NB4 (cell line): ENCODE measurements at regions not wholly inside any gene's neighbourhood (a gene's known extent, or its start where the extent isn't known, plus 50 kb on each side); places are given as distances from the start of the nearest gene placed in this dataset.

Source experiments
- CTCF ChIP-seq: IDR thresholded peaks from one replicate; pipeline ENCODE4 v1.5.1; 2012; ENCODE audit warnings: low read depth, low read length
- MAX ChIP-seq: IDR thresholded peaks from 2 replicates; pipeline ENCODE4 v1.6.1; 2011; ENCODE audit warnings: low read depth, low read length
- POLR2A ChIP-seq: IDR thresholded peaks from 2 replicates; pipeline ENCODE4 v1.6.1; 2011; ENCODE audit warnings: mild to moderate bottlenecking; ENCODE audit not compliant: insufficient read length; ENCODE audit errors: extremely low read depth

- TF ChIP-seq CTCF (no peak), MAX (no peak), POLR2A (no peak)
These were observed 287.6 kb upstream of the C2CD4B start for GRCh38 chr15:62452667-62453066.
